HCT116 (cell line): ENCODE measurements at regions not wholly inside any gene's neighbourhood (a gene's known extent, or its start where the extent isn't known, plus 50 kb on each side); places are given as distances from the start of the nearest gene placed in this dataset.

Source experiments
- ATAC-seq: fragments of 200-7000 bp; cut with Tn5 transposase; 2 replicates; pipeline ENCODE4 v1.9.1; 2020; ENCODE audit warnings: mild to moderate bottlenecking, moderate library complexity
- BruUV-seq: library from RNA; stranded (reverse); fragments of 400-500 nt; replicated peaks from 2 replicates; lab custom pipeline; 2021; lab: Mats Ljungman, UMichigan
- CTCF ChIA-PET: fragments of 300-600 bp; sonication (Branson Sonifier 250); formaldehyde crosslinking; loops from one replicate; lab custom pipeline; 2021; ENCODE audit warnings: antibody characterized with exemption; lab: Charles Lee
- POLR2A ChIA-PET: fragments of 300-600, 350-600 bp; sonication (Branson Sonifier 250); formaldehyde crosslinking; loops from one replicate; lab custom pipeline; 2021; ENCODE audit warnings: antibody characterized with exemption; lab: Charles Lee
- RAD21 ChIA-PET, 2 experiments: fragments of 300-600 bp; sonication (Branson Sonifier 250); formaldehyde crosslinking; loops; one replicate each; lab custom pipeline; 2023; ENCODE audit warnings: low total read pairs in 2 of 2; ENCODE audit not compliant: uncharacterized antibody in 2 of 2, unreplicated experiment in 2 of 2, low non-redundant PET in 1 of 2; lab: Charles Lee
- DNase-seq: peaks from one replicate; pipeline ENCODE4 v3.0.0-alpha.2; 2010; ENCODE audit warnings: low read depth, low spot score
- H2AFZ ChIP-seq: fragments of 200-600 bp; shearing (Covaris generic), sonication (generic); 2 replicates; pipeline ENCODE4 v1.6.1; 2017; ENCODE audit warnings: low read depth, mixed run types, mixed read lengths, antibody characterized with exemption, low read length; ENCODE audit not compliant: poor library complexity, severe bottlenecking
- H3K27ac ChIP-seq: 2 replicates; pipeline ENCODE4 v1.5.1; 2012; ENCODE audit warnings: low read depth, low read length
- H3K27me3 ChIP-seq: fragments of 200-600 bp; sonication (generic); 2 replicates; pipeline ENCODE4 v1.6.1; 2016; ENCODE audit warnings: mixed run types, low read length, mixed read lengths; ENCODE audit not compliant: insufficient read depth
- H3K36me3 ChIP-seq, 2 experiments: fragments of 200-500 bp in 1 of 2; fragments of 200-600 bp in 1 of 2; sonication (Bioruptor generic) in 1 of 2; sonication (generic) in 1 of 2; 2 replicates each; pipeline versions ENCODE4 v1.5.1 to v1.6.1; 2014 to 2016; ENCODE audit warnings: low read length in 2 of 2, inconsistent platforms in 1 of 2, mixed read lengths in 1 of 2, mixed run types in 1 of 2; ENCODE audit not compliant: insufficient read depth in 2 of 2, control insufficient read depth in 1 of 2
- H3K4me1 ChIP-seq, 2 experiments: fragments of 200-600 bp in 1 of 2; sonication (generic) in 1 of 2; 2 replicates each; pipeline versions ENCODE4 v1.5.1 to v1.6.1; 2012 to 2017; ENCODE audit warnings: low read length in 2 of 2, inconsistent platforms in 1 of 2, mild to moderate bottlenecking in 1 of 2, mixed read lengths in 1 of 2, mixed run types in 1 of 2, moderate library complexity in 1 of 2; ENCODE audit not compliant: insufficient read depth in 2 of 2, control insufficient read depth in 1 of 2
- H3K4me2 ChIP-seq: fragments of 200-600 bp; sonication (generic); 2 replicates; pipeline ENCODE4 v1.6.1; 2017; ENCODE audit warnings: mixed run types, low read length, mixed read lengths
- H3K4me3 ChIP-seq, 2 experiments: fragments of 200-600 bp in 1 of 2; sonication (generic) in 1 of 2; replicated peaks in 1 of 2; 2 replicates each; pipeline ENCODE4 v1.5.1; 2011 to 2016; ENCODE audit warnings: low read length in 2 of 2, control low read depth in 1 of 2, low read depth in 1 of 2, mild to moderate bottlenecking in 1 of 2, mixed read lengths in 1 of 2, mixed run types in 1 of 2
- H3K79me2 ChIP-seq: fragments of 200-600 bp; sonication (generic); 2 replicates; pipeline ENCODE4 v1.6.1; 2017; ENCODE audit warnings: mild to moderate bottlenecking, mixed run types, low read length, moderate library complexity, mixed read lengths; ENCODE audit not compliant: insufficient read depth
- H3K9ac ChIP-seq: fragments of 200-600 bp; sonication (generic); 2 replicates; pipeline ENCODE4 v1.6.1; 2016; ENCODE audit warnings: low read length, mixed read lengths
- H3K9me2 ChIP-seq: fragments of 200-600 bp; sonication (generic), shearing (Covaris generic); 2 replicates; pipeline ENCODE4 v1.6.1; 2017; ENCODE audit warnings: mixed run types, mild to moderate bottlenecking, moderate library complexity; ENCODE audit not compliant: insufficient read depth
- H3K9me3 ChIP-seq, 2 experiments: fragments of 200-500 bp in 1 of 2; fragments of 200-600 bp in 1 of 2; sonication (Bioruptor generic) in 1 of 2; sonication (generic) in 1 of 2; 2 replicates each; pipeline ENCODE4 v1.6.1; 2014 to 2017; ENCODE audit warnings: low read length in 2 of 2, mixed read lengths in 2 of 2, inconsistent platforms in 1 of 2, low read depth in 1 of 2, mild to moderate bottlenecking in 1 of 2, mixed run types in 1 of 2, moderate library complexity in 1 of 2; ENCODE audit not compliant: control insufficient read depth in 1 of 2, insufficient read depth in 1 of 2
- H4K20me1 ChIP-seq: fragments of 200-600 bp; sonication (generic), shearing (Covaris generic); 2 replicates; pipeline ENCODE4 v1.6.1; 2017; ENCODE audit warnings: mixed run types, mild to moderate bottlenecking, moderate library complexity; ENCODE audit not compliant: insufficient read depth
- ATF3 ChIP-seq: IDR thresholded peaks from 2 replicates; pipeline ENCODE4 v1.6.1; 2012
- CBX3 ChIP-seq: IDR thresholded peaks from 2 replicates; pipeline ENCODE4 v1.6.1; 2012; ENCODE audit warnings: low read depth
- CTCF ChIP-seq, 3 experiments: fragments of 200-600 bp in 1 of 3; sonication (generic) in 1 of 3; IDR thresholded peaks in 2 of 3; conservative IDR thresholded peaks in 1 of 3; 2 replicates each; pipeline ENCODE4 v1.5.1; 2012 to 2017; ENCODE audit warnings: low read depth in 2 of 3, low read length in 2 of 3, antibody characterized with exemption in 1 of 3, borderline replicate concordance in 1 of 3, control low read depth in 1 of 3, mild to moderate bottlenecking in 1 of 3, mixed read lengths in 1 of 3, mixed run types in 1 of 3, moderate library complexity in 1 of 3; ENCODE audit not compliant: insufficient read depth in 1 of 3
- ELF1 ChIP-seq: IDR thresholded peaks from 2 replicates; pipeline ENCODE4 v1.6.1; 2012; ENCODE audit warnings: low read depth, borderline replicate concordance
- EZH2 ChIP-seq: fragments of 200-600 bp; sonication (generic); IDR thresholded peaks from 2 replicates; pipeline ENCODE4 v1.6.1; 2017; ENCODE audit warnings: antibody characterized with exemption, mixed run types
- FOSL1 ChIP-seq: IDR thresholded peaks from 2 replicates; pipeline ENCODE4 v1.6.1; 2012; ENCODE audit warnings: low read depth
- JUND ChIP-seq: IDR thresholded peaks from 2 replicates; pipeline ENCODE4 v1.6.1; 2012
- MAX ChIP-seq: IDR thresholded peaks from 2 replicates; pipeline ENCODE4 v1.6.1; 2012
- POLR2A ChIP-seq: IDR thresholded peaks from 2 replicates; pipeline ENCODE4 v1.7.0; 2011; ENCODE audit warnings: borderline replicate concordance; ENCODE audit not compliant: insufficient read depth, insufficient read length; ENCODE audit errors: extremely low read depth
- POLR2AphosphoS5 ChIP-seq: IDR thresholded peaks from 2 replicates; pipeline ENCODE4 v1.6.1; 2011; ENCODE audit warnings: mild to moderate bottlenecking, low read depth, low read length, moderate library complexity
- RAD21 ChIP-seq: IDR thresholded peaks from 2 replicates; pipeline ENCODE4 v1.6.1; 2012; ENCODE audit warnings: low read depth, mild to moderate bottlenecking
- REST ChIP-seq: IDR thresholded peaks from 2 replicates; pipeline ENCODE4 v1.6.1; 2012; ENCODE audit warnings: low read depth
- SIN3A ChIP-seq: IDR thresholded peaks from 2 replicates; pipeline ENCODE4 v1.6.1; 2012; ENCODE audit warnings: low read depth
- SRF ChIP-seq: IDR thresholded peaks from 2 replicates; pipeline ENCODE4 v1.6.1; 2012; ENCODE audit warnings: low read depth
- TCF7L2 ChIP-seq: IDR thresholded peaks from 2 replicates; pipeline ENCODE4 v1.7.0; 2011; ENCODE audit warnings: borderline replicate concordance, inconsistent platforms; ENCODE audit not compliant: insufficient read depth, insufficient read length; ENCODE audit errors: extremely low read depth
- ZNF274 ChIP-seq: fragments of 200-500 bp; sonication (Bioruptor generic); IDR thresholded peaks from 2 replicates; pipeline ENCODE4 v1.6.1; 2014; ENCODE audit warnings: mild to moderate bottlenecking, low read depth, low read length, inconsistent platforms
- intact Hi-C: fragments of 100-400 bp; cut with micrococcal nuclease; formaldehyde crosslinking; loops from 2 replicates; pipeline ENCODE4 v1.10.0; 2022

GRCh38 chr4:58070726-58071125 is 960.5 kb upstream of the IGFBP7 start:
- no peak overlapping the region for H3K4me2 ChIP-seq
- intact Hi-C loops = no loop called here
- H3K4me1 ChIP-seq = no peaks in the 10 kb centered on the region
- POLR2A ChIA-PET = no interaction called here
- H3K9me3 ChIP-seq = peaks cover 0 to 12% of the 10 kb centered on the region in 2 experiments; a peak in 2 of 4 replicates
- TF ChIP-seq POLR2A (no peak), ELF1 (no peak), SRF (no peak), MAX (no peak), RAD21 (no peak), FOSL1 (no peak), TCF7L2 (no peak), EZH2 (no peak), ATF3 (no peak), CBX3 (no peak), ZNF274 (no peak)
- H3K4me3 ChIP-seq = no peak overlapping the region
- no peaks in the 10 kb centered on the region for H3K9me2 ChIP-seq
- no peaks in the 10 kb centered on the region for H3K27me3 ChIP-seq
- H3K9ac ChIP-seq = no peak overlapping the region
- no TSS peak for BruUV-seq
- no peak overlapping the region for H3K27ac ChIP-seq
- RAD21 ChIA-PET = no interaction called here
- no peak for ATAC-seq
- H4K20me1 ChIP-seq = no peaks in the 10 kb centered on the region
- no peak for DNase-seq
- CTCF ChIA-PET = no interaction called here
- H3K79me2 ChIP-seq = no peaks in the 10 kb centered on the region
- no peaks in the 10 kb centered on the region for H3K36me3 ChIP-seq
- no peak overlapping the region for H2AFZ ChIP-seq

GRCh38 chr4:58064653-58065052 is 954.5 kb upstream of the IGFBP7 start:
- Histone ChIP-seq H3K27ac (no peak overlapping the region), H3K9ac (no peak overlapping the region), H3K79me2 (no peaks in the 10 kb centered on the region), H2AFZ (no peak overlapping the region), H3K36me3 (no peaks in the 10 kb centered on the region), H3K4me1 (no peaks in the 10 kb centered on the region), H4K20me1 (no peaks in the 10 kb centered on the region), H3K9me3 (peaks cover 6 to 11% of the 10 kb centered on the region in 2 experiments; a peak in 2 of 4 replicates), H3K9me2 (no peaks in the 10 kb centered on the region), H3K27me3 (no peaks in the 10 kb centered on the region), H3K4me2 (no peak overlapping the region), H3K4me3 (no peak overlapping the region)
- CTCF ChIA-PET = no interaction called here
- no peak for DNase-seq
- RAD21 ChIA-PET = no interaction called here
- POLR2A ChIA-PET = no interaction called here
- ATAC-seq = no peak
- intact Hi-C loops = no loop called here
- no TSS peak for BruUV-seq
- TF ChIP-seq FOSL1 (no peak), REST (no peak), SIN3A (no peak), POLR2A (no peak), CTCF (IDR thresholded peaks at IDR 0.05 in 2 of 3, conservative IDR thresholded peaks at IDR 0.05 in 1 of 3; ENCODE audit: borderline replicate concordance in 1 of 3, insufficient read depth in 1 of 3, low read depth in 2 of 3, low read length in 2 of 3) (no peak), POLR2AphosphoS5 (no peak), TCF7L2 (no peak), JUND (no peak), ZNF274 (no peak), MAX (no peak)
